Kidney epithelial cell (primary cell): ENCODE measurements at regions not wholly inside any gene's neighbourhood (a gene's known extent, or its start where the extent isn't known, plus 50 kb on each side); places are given as distances from the start of the nearest gene placed in this dataset.

ENCODE experiments used
- DNase-seq: peaks from one replicate; pipeline ENCODE4 v3.0.0-alpha.2; 2010; ENCODE audit warnings: low read depth
- H3K27me3 ChIP-seq: 2 replicates; pipeline ENCODE4 v1.6.0; 2011; ENCODE audit warnings: low read length; ENCODE audit not compliant: control insufficient read depth, insufficient read depth
- H3K36me3 ChIP-seq: 2 replicates; pipeline ENCODE4 v1.5.1; 2011; ENCODE audit warnings: low read length; ENCODE audit not compliant: control insufficient read depth, insufficient read depth
- H3K4me3 ChIP-seq: 2 replicates; pipeline ENCODE4 v1.5.1; 2011; ENCODE audit warnings: low read depth, mild to moderate bottlenecking, control low read depth, low read length
- TF ChIP-seq, protein P1 (sequence below): IDR thresholded peaks from 2 replicates; pipeline ENCODE4 v1.5.1; 2011; ENCODE audit warnings: mild to moderate bottlenecking, moderate library complexity, low read length, control low read depth, inconsistent platforms; ENCODE audit not compliant: insufficient read depth, poor library complexity, severe bottlenecking

DNA sequence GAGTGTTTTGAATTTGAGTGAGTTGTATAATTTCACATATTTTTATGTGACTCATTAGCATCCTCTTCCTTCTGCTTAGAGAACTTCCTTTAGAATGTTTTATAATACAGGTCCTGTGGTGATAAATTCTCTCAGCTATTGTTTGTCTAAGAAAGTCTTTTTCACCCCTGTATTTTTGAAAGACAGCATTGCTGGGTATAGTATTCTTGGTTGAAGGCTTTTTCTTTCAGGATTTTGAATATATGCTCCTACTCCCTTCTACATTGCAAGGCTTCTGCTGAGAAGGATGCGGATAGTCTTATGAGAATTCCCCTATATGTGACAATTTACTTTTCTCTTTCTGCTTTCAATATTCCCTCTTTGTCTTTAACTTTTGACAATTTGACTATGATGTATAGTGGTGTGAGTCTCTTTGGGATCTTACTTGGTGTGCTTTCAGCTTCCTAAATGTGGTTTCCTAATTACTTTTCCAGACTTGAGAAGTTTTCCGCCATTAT is 118.9 kb upstream of the HMGA2 start:
- Histone ChIP-seq H3K36me3 (no peaks in the 10 kb centered on the region), H3K4me3 (no peak overlapping the region), H3K27me3 (no peaks in the 10 kb centered on the region)
- TF ChIP-seq, protein P1, sequence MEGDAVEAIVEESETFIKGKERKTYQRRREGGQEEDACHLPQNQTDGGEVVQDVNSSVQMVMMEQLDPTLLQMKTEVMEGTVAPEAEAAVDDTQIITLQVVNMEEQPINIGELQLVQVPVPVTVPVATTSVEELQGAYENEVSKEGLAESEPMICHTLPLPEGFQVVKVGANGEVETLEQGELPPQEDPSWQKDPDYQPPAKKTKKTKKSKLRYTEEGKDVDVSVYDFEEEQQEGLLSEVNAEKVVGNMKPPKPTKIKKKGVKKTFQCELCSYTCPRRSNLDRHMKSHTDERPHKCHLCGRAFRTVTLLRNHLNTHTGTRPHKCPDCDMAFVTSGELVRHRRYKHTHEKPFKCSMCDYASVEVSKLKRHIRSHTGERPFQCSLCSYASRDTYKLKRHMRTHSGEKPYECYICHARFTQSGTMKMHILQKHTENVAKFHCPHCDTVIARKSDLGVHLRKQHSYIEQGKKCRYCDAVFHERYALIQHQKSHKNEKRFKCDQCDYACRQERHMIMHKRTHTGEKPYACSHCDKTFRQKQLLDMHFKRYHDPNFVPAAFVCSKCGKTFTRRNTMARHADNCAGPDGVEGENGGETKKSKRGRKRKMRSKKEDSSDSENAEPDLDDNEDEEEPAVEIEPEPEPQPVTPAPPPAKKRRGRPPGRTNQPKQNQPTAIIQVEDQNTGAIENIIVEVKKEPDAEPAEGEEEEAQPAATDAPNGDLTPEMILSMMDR = no peak
- DNase-seq = no peak

DNA sequence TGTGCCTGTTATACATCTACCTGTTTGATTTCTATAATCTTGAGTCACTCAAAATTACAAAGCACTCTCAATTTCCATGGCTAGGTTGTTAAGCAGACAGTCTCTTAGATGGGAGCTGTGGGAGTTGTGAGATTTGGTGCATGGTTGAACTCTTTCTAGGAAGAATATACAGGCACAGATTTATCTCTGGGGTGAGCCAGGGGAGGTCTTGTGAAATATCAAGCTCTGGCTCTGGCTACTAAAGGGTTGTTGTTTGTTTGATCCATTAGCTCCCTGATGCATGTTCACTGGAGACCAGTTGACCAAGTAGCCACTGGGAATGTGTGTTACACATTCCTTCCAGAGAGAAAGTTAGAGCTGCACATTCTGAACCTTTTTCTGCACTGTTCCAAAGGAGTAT is 117.2 kb upstream of the HMGA2 start:
- no peak overlapping the region for H3K4me3 ChIP-seq
- no peak for DNase-seq
- no peaks in the 10 kb centered on the region for H3K36me3 ChIP-seq
- TF ChIP-seq, protein P1 = no peak
- H3K27me3 ChIP-seq = no peaks in the 10 kb centered on the region

DNA sequence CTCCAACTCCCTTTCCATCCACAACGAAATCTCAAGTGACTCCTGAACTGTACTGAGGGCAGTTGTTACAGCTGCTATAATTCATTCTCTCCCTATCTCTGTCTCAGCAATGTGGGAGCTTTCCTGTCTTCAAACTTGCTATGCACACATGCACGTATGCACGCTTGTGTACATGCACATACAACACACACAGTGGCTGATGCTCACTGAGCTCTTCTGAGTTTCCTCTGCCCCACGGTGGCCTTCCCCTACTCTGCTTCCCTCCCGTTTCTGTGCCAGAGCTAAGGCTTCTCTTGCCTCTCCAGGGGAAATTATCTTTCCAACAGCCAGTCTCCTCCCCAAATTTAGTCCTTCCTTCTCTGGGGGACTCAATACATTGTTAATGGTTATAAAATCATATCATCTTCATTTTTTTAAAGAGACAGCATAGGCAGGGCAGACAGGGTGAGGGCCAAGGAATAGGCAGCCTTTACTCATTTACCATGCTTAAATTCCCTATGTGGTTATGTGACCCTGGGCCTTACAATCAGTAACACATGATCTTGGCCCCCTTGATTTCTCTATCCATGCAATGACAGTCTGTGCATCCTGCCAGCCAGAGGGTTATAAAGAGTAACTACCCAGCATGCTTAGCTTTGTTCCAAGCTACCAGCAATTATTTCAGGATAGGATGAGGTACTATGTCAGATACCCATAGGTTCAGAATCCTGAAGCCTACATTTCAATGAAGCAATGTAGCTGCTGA is 111.9 kb upstream of the HMGA2 start:
- Histone ChIP-seq H3K4me3 (no peak overlapping the region), H3K27me3 (no peaks in the 10 kb centered on the region), H3K36me3 (no peaks in the 10 kb centered on the region)
- TF ChIP-seq, protein P1 = no peak
- no peak for DNase-seq

DNA sequence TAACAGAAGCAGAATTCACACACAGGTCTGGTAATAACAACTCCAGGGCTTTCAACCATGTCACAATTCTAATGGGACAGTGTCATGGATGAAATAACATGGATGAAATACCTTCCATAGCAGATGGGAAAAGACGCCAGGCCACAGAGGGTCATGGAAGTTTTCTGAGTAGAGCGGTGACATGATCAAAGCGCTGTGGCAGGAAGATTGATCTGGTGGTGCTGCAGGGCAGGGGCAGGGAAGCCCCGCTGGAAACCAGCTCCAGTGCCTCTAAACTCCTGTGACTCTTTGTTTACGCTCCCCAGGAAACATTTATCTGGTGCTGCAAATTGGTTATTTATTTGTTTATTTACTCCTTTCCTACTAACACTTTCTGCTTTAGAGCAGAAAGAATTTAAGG is 108.3 kb upstream of the HMGA2 start:
- no peaks in the 10 kb centered on the region for H3K36me3 ChIP-seq
- DNase-seq = no peak
- no peaks in the 10 kb centered on the region for H3K27me3 ChIP-seq
- TF ChIP-seq, protein P1 = no peak
- H3K4me3 ChIP-seq = no peak overlapping the region

DNA sequence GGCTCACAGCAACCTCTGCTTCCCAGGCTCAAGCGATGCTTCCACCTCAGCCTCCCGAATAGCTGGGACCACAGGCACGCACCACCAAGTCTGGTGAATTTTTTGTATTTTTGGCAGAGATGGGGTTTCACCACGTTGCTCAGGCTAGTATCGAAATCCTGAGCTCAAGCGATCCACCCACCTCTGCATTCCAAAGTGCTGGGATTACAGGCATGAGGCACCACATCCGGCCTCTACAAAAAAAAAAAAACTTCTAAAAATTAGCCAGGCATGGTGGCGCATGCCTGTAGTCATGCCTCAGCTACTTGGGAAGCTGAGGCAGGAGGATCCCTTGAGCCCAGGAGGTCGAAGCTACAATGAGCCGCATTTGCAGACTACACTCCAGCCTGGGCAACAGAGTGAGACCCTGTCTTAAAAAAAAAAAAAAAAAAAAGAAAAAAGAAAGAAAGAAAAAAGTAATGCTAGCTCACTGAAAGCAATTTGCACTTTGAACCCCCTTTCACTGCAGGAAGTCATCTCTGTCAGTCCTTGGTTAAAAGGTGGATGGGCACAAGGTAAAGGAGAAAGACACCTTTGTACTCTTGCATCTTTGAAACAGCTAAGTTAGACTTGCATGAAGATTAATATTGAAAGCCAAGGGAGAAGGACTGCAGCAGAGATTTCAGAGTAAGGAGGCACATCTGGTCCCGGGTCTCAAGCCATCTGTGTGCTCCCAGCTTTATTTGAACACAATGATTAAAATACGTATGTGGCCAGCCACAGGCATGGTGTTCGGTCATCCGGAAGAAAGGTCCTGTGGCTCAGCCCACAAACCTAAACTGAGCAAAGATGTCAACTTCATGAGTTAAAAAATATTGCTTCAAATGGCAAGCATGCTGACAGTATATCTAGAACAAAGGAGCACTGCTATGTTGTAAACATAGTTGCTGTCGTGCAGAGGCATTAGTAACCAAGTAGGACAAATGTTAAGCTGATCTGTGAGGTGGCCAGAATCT is 103.8 kb upstream of the HMGA2 start:
- DNase-seq = peak; percentile 77
- H3K27me3 ChIP-seq = no peaks in the 10 kb centered on the region
- TF ChIP-seq, protein P1 = no peak
- H3K36me3 ChIP-seq = no peaks in the 10 kb centered on the region
- H3K4me3 ChIP-seq = no peak overlapping the region
